GM23248 (cell line): ENCODE measurements at regions not wholly inside any gene's neighbourhood (a gene's known extent, or its start where the extent isn't known, plus 50 kb on each side); places are given as distances from the start of the nearest gene placed in this dataset.

Experiments used
- DNase-seq: peaks from one replicate; pipeline ENCODE4 v3.0.0-alpha.2; 2015
- H2AFZ ChIP-seq: fragments of 200-600 bp; sonication (generic); 2 replicates; pipeline ENCODE4 v1.6.1; 2016; ENCODE audit warnings: antibody characterized with exemption
- H3F3A ChIP-seq: fragments of 200-600 bp; sonication (generic); 2 replicates; pipeline ENCODE4 v1.6.1; 2016; ENCODE audit warnings: mild to moderate bottlenecking, antibody characterized with exemption, mixed run types; ENCODE audit not compliant: insufficient read depth
- H3K27ac ChIP-seq: fragments of 200-600 bp; sonication (generic); 2 replicates; pipeline ENCODE4 v1.5.1; 2016; ENCODE audit warnings: mild to moderate bottlenecking
- H3K27me3 ChIP-seq: fragments of 200-600 bp; sonication (generic); replicated peaks from 2 replicates; pipeline ENCODE4 v1.6.1; 2016; ENCODE audit warnings: mild to moderate bottlenecking; ENCODE audit not compliant: insufficient read depth
- H3K36me3 ChIP-seq: fragments of 200-600 bp; sonication (generic); 2 replicates; pipeline ENCODE4 v1.6.1; 2016; ENCODE audit warnings: low read depth, mild to moderate bottlenecking
- H3K4me1 ChIP-seq: fragments of 200-600 bp; sonication (generic); 2 replicates; pipeline ENCODE4 v1.6.1; 2016; ENCODE audit warnings: mild to moderate bottlenecking; ENCODE audit not compliant: insufficient read depth
- H3K4me2 ChIP-seq: fragments of 200-600 bp; sonication (generic); one replicate; pipeline ENCODE4 v1.6.1; 2016; ENCODE audit warnings: mild to moderate bottlenecking; ENCODE audit not compliant: unreplicated experiment
- H3K4me3 ChIP-seq: fragments of 200-600 bp; sonication (generic); 2 replicates; pipeline ENCODE4 v1.5.1; 2016; ENCODE audit warnings: mild to moderate bottlenecking
- H3K79me2 ChIP-seq: fragments of 200-600 bp; sonication (generic); 2 replicates; pipeline ENCODE4 v1.6.1; 2016; ENCODE audit warnings: mild to moderate bottlenecking; ENCODE audit not compliant: insufficient read depth
- H3K9ac ChIP-seq: fragments of 200-600 bp; sonication (generic); 2 replicates; pipeline ENCODE4 v1.6.1; 2016; ENCODE audit warnings: mild to moderate bottlenecking
- H3K9me2 ChIP-seq: fragments of 200-600 bp; sonication (generic); 2 replicates; pipeline ENCODE4 v1.6.1; 2016; ENCODE audit warnings: mixed run types, mild to moderate bottlenecking, moderate library complexity; ENCODE audit not compliant: insufficient read depth
- H3K9me3 ChIP-seq: fragments of 200-600 bp; sonication (generic); one replicate; pipeline ENCODE4 v1.6.1; 2017; ENCODE audit warnings: low read depth
- H4K20me1 ChIP-seq: fragments of 200-600 bp; sonication (generic); 2 replicates; pipeline ENCODE4 v1.6.0; 2016; ENCODE audit not compliant: insufficient read depth
- EZH2 ChIP-seq: fragments of 200-600 bp; sonication (generic); IDR thresholded peaks from 2 replicates; pipeline ENCODE4 v1.6.1; 2018; ENCODE audit warnings: antibody characterized with exemption, mild to moderate bottlenecking; ENCODE audit not compliant: insufficient read depth, poor library complexity, severe bottlenecking
- EZH2phosphoT487 ChIP-seq: fragments of 200-600 bp; sonication (generic); IDR thresholded peaks from 2 replicates; pipeline ENCODE4 v1.6.1; 2018; ENCODE audit warnings: antibody characterized with exemption, moderate library complexity, mild to moderate bottlenecking, low read depth; ENCODE audit not compliant: insufficient read depth
- WGBS, 2 experiments: methylation state at CpG; one replicate each; pipeline ENCODE4 v1.1.6; 2015 to 2017; ENCODE audit warnings: low lambda C conversion rate in 2 of 2, low coverage in 1 of 2; ENCODE audit errors: missing lambda C conversion rate in 2 of 2; 5-methylcytosine and 5-hydroxymethylcytosine counted together
- in situ Hi-C: fragments of 300-500 bp; cut with MboI; formaldehyde crosslinking; loops from 2 replicates; pipeline ENCODE4 v1.15.0; 2020

DNA sequence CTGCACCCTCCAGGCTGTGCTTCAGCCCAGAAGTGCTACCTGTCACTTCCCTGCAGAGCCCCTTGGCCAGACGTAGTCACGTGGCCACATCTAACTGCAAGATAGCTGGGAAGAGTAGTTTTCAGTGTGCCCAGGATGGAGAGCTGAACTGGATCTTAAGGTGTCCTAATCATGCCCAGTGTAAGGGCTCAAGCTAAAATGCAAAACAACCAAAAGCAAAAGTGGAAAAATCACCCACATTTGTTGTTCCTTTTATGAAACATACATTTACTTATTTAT lies 59.4 kb upstream of the ROR1 start:
- Histone ChIP-seq H2AFZ (no peak overlapping the region), H3K79me2 (no peaks in the 10 kb centered on the region), H3K4me2 (no peak overlapping the region), H3K27me3 (no peaks in the 10 kb centered on the region), H4K20me1 (no peaks in the 10 kb centered on the region), H3K9me3 (no peaks in the 10 kb centered on the region), H3K4me3 (no peak overlapping the region), H3K27ac (no peak overlapping the region), H3K9me2 (no peaks in the 10 kb centered on the region), H3F3A (peaks cover 15% of the 10 kb centered on the region), H3K36me3 (no peaks in the 10 kb centered on the region), H3K4me1 (peaks cover 14% of the 10 kb centered on the region), H3K9ac (no peak overlapping the region)
- in situ Hi-C loops: no loop called here
- no peak for DNase-seq
- TF ChIP-seq EZH2 (no peak), EZH2phosphoT487 (no peak)
- 0 to 8% methylated on average over 2 of the region's 2 CpGs for WGBS, 2 experiments

DNA sequence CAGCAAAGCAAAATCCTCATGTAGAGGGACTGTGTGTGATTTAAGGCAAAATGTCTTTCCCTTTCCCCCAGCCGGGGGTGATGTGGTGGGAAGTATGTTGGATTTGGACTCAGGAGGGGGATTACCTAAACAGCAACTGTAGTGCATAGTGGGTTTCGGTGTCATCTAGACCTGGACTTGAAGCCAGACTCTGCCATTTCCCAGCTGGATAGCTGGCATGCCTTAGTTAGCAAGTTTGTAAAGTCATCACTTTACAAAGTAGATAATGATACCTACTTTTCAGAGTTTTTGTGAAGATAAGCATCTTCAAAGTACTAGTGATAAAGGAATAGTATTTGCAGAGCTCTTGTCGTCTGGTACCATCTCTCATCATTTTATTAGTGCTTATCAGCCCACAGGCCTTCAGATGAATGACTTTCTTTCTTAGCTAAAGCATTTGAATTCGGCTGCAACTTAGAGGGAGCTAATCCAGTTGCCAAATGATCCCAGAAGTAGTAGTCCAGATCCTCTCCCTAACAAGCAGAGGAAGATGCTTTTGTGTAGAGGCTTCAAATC lies 56.2 kb upstream of the ROR1 start:
- Histone ChIP-seq H4K20me1 (no peaks in the 10 kb centered on the region), H3K4me2 (no peak overlapping the region), H3K9ac (no peak overlapping the region), H3K36me3 (no peaks in the 10 kb centered on the region), H3F3A (peaks cover 15% of the 10 kb centered on the region), H3K79me2 (no peaks in the 10 kb centered on the region), H3K27me3 (no peaks in the 10 kb centered on the region), H3K4me1 (peaks cover 21% of the 10 kb centered on the region), H3K9me3 (no peaks in the 10 kb centered on the region), H3K9me2 (no peaks in the 10 kb centered on the region), H2AFZ (no peak overlapping the region), H3K4me3 (no peak overlapping the region), H3K27ac (no peak overlapping the region)
- no peak for DNase-seq
- WGBS, 2 experiments: 82 to 86% methylated on average over 4 of the region's 4 CpGs
- TF ChIP-seq EZH2phosphoT487 (no peak), EZH2 (no peak)
- in situ Hi-C loops: no loop called here

DNA sequence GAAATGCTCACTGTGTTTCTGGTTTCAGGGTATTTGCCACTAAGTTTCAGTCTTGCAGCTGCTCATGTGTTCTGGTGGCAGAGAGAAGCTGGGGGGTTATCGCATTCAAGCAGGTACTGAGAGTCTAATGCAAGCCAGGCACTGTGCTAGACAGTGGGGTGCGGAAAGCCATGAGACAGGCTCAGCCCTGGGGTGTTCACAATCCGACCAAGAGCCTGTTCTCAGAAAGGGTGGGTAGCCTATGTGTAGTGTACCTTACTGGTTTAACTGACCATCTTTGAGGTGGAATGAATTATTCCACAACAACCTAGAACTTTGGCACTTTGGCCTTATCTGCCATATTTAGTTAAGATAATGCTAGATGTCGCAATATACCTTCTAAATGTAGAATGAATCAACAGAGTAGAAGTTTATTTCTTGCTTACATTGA lies 55.3 kb upstream of the ROR1 start:
- H3K4me3 ChIP-seq: no peak overlapping the region
- peaks cover 21% of the 10 kb centered on the region for H3K4me1 ChIP-seq
- H3K4me2 ChIP-seq: no peak overlapping the region
- H3K9me3 ChIP-seq: no peaks in the 10 kb centered on the region
- no peak overlapping the region for H3K27ac ChIP-seq
- no peaks in the 10 kb centered on the region for H4K20me1 ChIP-seq
- H3K27me3 ChIP-seq: no peaks in the 10 kb centered on the region
- in situ Hi-C loops: no loop called here
- no peaks in the 10 kb centered on the region for H3K36me3 ChIP-seq
- H3K9ac ChIP-seq: no peak overlapping the region
- 90 to 92% methylated on average over 4 of the region's 4 CpGs for WGBS, 2 experiments
- no peaks in the 10 kb centered on the region for H3K9me2 ChIP-seq
- H3F3A ChIP-seq: peaks cover 5% of the 10 kb centered on the region
- TF ChIP-seq EZH2phosphoT487 (no peak), EZH2 (no peak)
- peak; percentile 12 for DNase-seq
- H2AFZ ChIP-seq: no peak overlapping the region
- no peaks in the 10 kb centered on the region for H3K79me2 ChIP-seq

DNA sequence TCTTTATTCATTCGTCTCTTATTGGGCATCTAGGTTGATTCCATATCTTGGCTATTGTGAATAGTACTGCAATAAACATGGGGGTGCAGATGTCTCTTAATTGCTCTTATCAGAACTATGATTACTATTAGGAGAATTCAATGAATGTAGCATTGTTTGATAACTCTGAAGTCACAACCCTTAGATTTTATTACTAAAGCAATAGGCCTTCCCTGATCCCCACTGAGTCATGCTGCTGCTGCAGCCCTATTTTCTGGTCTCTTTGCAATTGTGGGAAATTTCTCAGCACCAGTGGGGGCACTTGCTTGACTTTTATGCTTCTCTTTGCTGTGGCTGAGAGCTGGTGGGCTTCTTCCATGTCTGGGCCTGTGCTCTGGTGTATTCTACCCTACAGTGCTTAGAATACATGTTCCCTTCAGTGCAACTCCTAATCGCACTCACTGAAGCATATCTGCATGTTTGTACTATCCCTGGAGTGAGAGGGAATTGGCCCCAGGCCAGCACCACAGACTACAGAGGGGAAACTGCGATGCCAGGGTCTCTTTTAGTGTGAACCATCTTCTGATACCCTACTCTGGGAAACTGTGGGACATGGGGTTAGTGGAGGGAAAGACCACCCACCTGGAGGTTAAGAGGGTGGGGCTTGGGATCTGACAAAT lies 52.2 kb upstream of the ROR1 start:
- DNase-seq: peak; percentile 55
- H3K9ac ChIP-seq: no peak overlapping the region
- no peak overlapping the region for H3K4me3 ChIP-seq
- no peak overlapping the region for H3K27ac ChIP-seq
- H3K36me3 ChIP-seq: no peaks in the 10 kb centered on the region
- in situ Hi-C loops: no loop called here
- no peaks in the 10 kb centered on the region; the same call in 1 of the 2 replicates for H3F3A ChIP-seq
- WGBS, 2 experiments: 75 to 77% methylated on average over 3 of the region's 3 CpGs
- no peaks in the 10 kb centered on the region for H3K9me3 ChIP-seq
- H3K9me2 ChIP-seq: no peaks in the 10 kb centered on the region
- H2AFZ ChIP-seq: no peak overlapping the region
- H4K20me1 ChIP-seq: no peaks in the 10 kb centered on the region
- no peak overlapping the region for H3K4me2 ChIP-seq
- TF ChIP-seq EZH2phosphoT487 (no peak), EZH2 (no peak)
- H3K4me1 ChIP-seq: peaks cover 13% of the 10 kb centered on the region
- no peaks in the 10 kb centered on the region for H3K79me2 ChIP-seq
- no peaks in the 10 kb centered on the region for H3K27me3 ChIP-seq

DNA sequence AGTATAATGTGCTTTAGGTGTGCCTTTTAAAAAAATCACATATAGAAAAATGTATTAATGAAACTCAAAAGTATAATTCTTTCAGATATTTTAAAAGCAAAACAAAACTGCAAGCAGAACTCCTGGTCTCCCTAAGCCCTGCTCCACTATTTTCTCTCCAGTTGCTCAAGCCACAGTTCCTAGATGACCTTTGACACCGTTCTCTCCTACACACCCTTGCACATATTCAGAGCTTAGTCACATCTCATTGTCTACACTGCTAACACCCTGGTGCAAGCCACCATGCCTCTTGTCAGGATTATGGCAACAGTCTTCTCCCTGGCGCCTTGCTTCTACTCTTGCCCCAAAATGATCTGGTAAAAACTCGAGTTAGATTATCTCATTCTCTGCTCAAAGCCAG lies 50.2 kb upstream of the ROR1 start:
- no peak overlapping the region for H2AFZ ChIP-seq
- WGBS, 2 experiments: 54 to 57% methylated on average over 3 of the region's 3 CpGs
- no peak overlapping the region for H3K9ac ChIP-seq
- TF ChIP-seq EZH2 (no peak), EZH2phosphoT487 (no peak)
- H4K20me1 ChIP-seq: no peaks in the 10 kb centered on the region
- H3F3A ChIP-seq: no peaks in the 10 kb centered on the region; the same call in 1 of the 2 replicates
- peak; percentile 11 for DNase-seq
- no peaks in the 10 kb centered on the region for H3K79me2 ChIP-seq
- no peaks in the 10 kb centered on the region for H3K9me2 ChIP-seq
- H3K27me3 ChIP-seq: no peaks in the 10 kb centered on the region
- H3K27ac ChIP-seq: no peak overlapping the region
- H3K4me3 ChIP-seq: no peak overlapping the region
- in situ Hi-C loops: no loop called here
- H3K4me1 ChIP-seq: peaks cover 13% of the 10 kb centered on the region
- H3K4me2 ChIP-seq: no peak overlapping the region
- no peaks in the 10 kb centered on the region for H3K9me3 ChIP-seq
- H3K36me3 ChIP-seq: no peaks in the 10 kb centered on the region
